H9 (cell line): ENCODE measurements at regions not wholly inside any gene's neighbourhood (a gene's known extent, or its start where the extent isn't known, plus 50 kb on each side); places are given as distances from the start of the nearest gene placed in this dataset.
A peak's percentile ranks its signal among the peaks of the same experiment; 100 is the strongest.

Source experiments
- DNase-seq: peaks from one replicate; pipeline ENCODE4 v3.0.0-alpha.2; 2017
- H2AFZ ChIP-seq: one replicate; pipeline ENCODE4 v1.6.1; 2013; ENCODE audit warnings: mild to moderate bottlenecking, low read length, control low read depth, moderate library complexity
- H2AK5ac ChIP-seq: 2 replicates; pipeline ENCODE4 v1.6.1; 2013; ENCODE audit warnings: low read length, control low read depth, mixed read lengths; ENCODE audit not compliant: insufficient read length
- H2BK120ac ChIP-seq: one replicate; pipeline ENCODE4 v1.6.1; 2013; ENCODE audit warnings: low read depth, mild to moderate bottlenecking, low read length, control low read depth, inconsistent platforms; ENCODE audit not compliant: poor library complexity, severe bottlenecking
- H2BK12ac ChIP-seq: 2 replicates; pipeline ENCODE4 v1.6.1; 2013; ENCODE audit warnings: low read length, control low read depth, mixed read lengths, low read depth; ENCODE audit not compliant: insufficient read length
- H2BK15ac ChIP-seq: 2 replicates; pipeline ENCODE4 v1.6.1; 2013; ENCODE audit warnings: low read depth, low read length, control low read depth
- H2BK20ac ChIP-seq: one replicate; pipeline ENCODE4 v1.6.1; 2013; ENCODE audit warnings: low read depth, mild to moderate bottlenecking, low read length, control low read depth, inconsistent platforms; ENCODE audit not compliant: poor library complexity, severe bottlenecking
- H2BK5ac ChIP-seq: 2 replicates; pipeline ENCODE4 v1.6.1; 2013; ENCODE audit warnings: low read length, control low read depth, mixed read lengths; ENCODE audit not compliant: insufficient read length
- H3K14ac ChIP-seq: 2 replicates; pipeline ENCODE4 v1.6.1; 2013; ENCODE audit warnings: low read length, control low read depth; ENCODE audit not compliant: insufficient read depth
- H3K18ac ChIP-seq: 2 replicates; pipeline ENCODE4 v1.6.1; 2013; ENCODE audit warnings: low read depth, mild to moderate bottlenecking, mixed read lengths, low read length, control low read depth; ENCODE audit not compliant: insufficient read length
- H3K23ac ChIP-seq: 2 replicates; pipeline ENCODE4 v1.6.1; 2013; ENCODE audit warnings: low read length, control low read depth, mixed read lengths, low read depth; ENCODE audit not compliant: insufficient read length
- H3K23me2 ChIP-seq: 2 replicates; pipeline ENCODE4 v1.6.1; 2013; ENCODE audit warnings: low read depth, mild to moderate bottlenecking, mixed read lengths, low read length, control low read depth; ENCODE audit not compliant: insufficient read length, poor library complexity, severe bottlenecking
- H3K27ac ChIP-seq: 2 replicates; pipeline ENCODE4 v1.5.1; 2013; ENCODE audit warnings: low read length, control low read depth, mixed read lengths, low read depth; ENCODE audit not compliant: insufficient read length
- H3K27me3 ChIP-seq: 2 replicates; pipeline ENCODE4 v1.6.1; 2013; ENCODE audit warnings: low read length, control low read depth, inconsistent platforms; ENCODE audit not compliant: insufficient read depth
- H3K4ac ChIP-seq: 2 replicates; pipeline ENCODE4 v1.6.1; 2013; ENCODE audit warnings: low read depth, mild to moderate bottlenecking, control low read depth, inconsistent platforms, low read length, moderate library complexity
- H3K4me1 ChIP-seq: 2 replicates; pipeline ENCODE4 v1.6.1; 2013; ENCODE audit warnings: low read length, control low read depth, inconsistent platforms; ENCODE audit not compliant: insufficient read depth
- H3K4me2 ChIP-seq: 2 replicates; pipeline ENCODE4 v1.6.1; 2013; ENCODE audit warnings: low read length, control low read depth, mixed read lengths; ENCODE audit not compliant: insufficient read length, insufficient read depth
- H3K56ac ChIP-seq: 2 replicates; pipeline ENCODE4 v1.6.1; 2013; ENCODE audit warnings: low read depth, mild to moderate bottlenecking, mixed read lengths, low read length, control low read depth; ENCODE audit not compliant: insufficient read length
- H3K79me1 ChIP-seq: 2 replicates; pipeline ENCODE4 v1.6.1; 2013; ENCODE audit warnings: low read depth, mild to moderate bottlenecking, moderate library complexity, low read length, control low read depth, inconsistent platforms; ENCODE audit not compliant: insufficient read depth, poor library complexity, severe bottlenecking
- H3K79me2 ChIP-seq: 2 replicates; pipeline ENCODE4 v1.6.1; 2013; ENCODE audit warnings: low read length, control low read depth, inconsistent platforms; ENCODE audit not compliant: insufficient read depth
- H3K9ac ChIP-seq: 2 replicates; pipeline ENCODE4 v1.6.1; 2013; ENCODE audit warnings: low read length, control low read depth, mixed read lengths; ENCODE audit not compliant: insufficient read length; ENCODE audit errors: extremely low read depth
- H3K9me3 ChIP-seq: one replicate; pipeline ENCODE4 v1.6.1; 2013; ENCODE audit warnings: low read depth, low read length, inconsistent platforms; ENCODE audit not compliant: control insufficient read depth
- H3T11ph ChIP-seq: one replicate; pipeline ENCODE4 v1.6.1; 2013; ENCODE audit warnings: mild to moderate bottlenecking, low read length, control low read depth, inconsistent platforms
- H4K20me1 ChIP-seq: one replicate; pipeline ENCODE4 v1.6.1; 2013; ENCODE audit not compliant: control insufficient read depth, insufficient read length, insufficient read depth
- H4K5ac ChIP-seq: 2 replicates; pipeline ENCODE4 v1.6.1; 2013; ENCODE audit warnings: low read depth, mild to moderate bottlenecking, mixed read lengths, low read length, control low read depth; ENCODE audit not compliant: insufficient read length
- H4K8ac ChIP-seq: replicated peaks from 2 replicates; pipeline ENCODE4 v1.6.1; 2013; ENCODE audit warnings: low read length, control low read depth, mixed read lengths, low read depth; ENCODE audit not compliant: insufficient read length
- H4K91ac ChIP-seq: 2 replicates; pipeline ENCODE4 v1.6.1; 2013; ENCODE audit warnings: low read depth, mild to moderate bottlenecking, moderate library complexity, mixed read lengths, low read length, control low read depth; ENCODE audit not compliant: insufficient read length
- H3K27ac Mint-ChIP-seq, 3 experiments: 2 replicates in 2 of 3; 3 replicates in 1 of 3; pipeline ENCODE4 v1.8.0; 2020 to 2021; ENCODE audit warnings: mixed read lengths in 3 of 3, mild to moderate bottlenecking in 1 of 3, moderate library complexity in 1 of 3
- H3K27me3 Mint-ChIP-seq: 2 replicates; pipeline ENCODE4 v1.8.0; 2021; ENCODE audit warnings: low read depth, mild to moderate bottlenecking, moderate library complexity, mixed read lengths
- H3K36me3 Mint-ChIP-seq, 3 experiments: 2 replicates in 2 of 3; 3 replicates in 1 of 3; pipeline ENCODE4 v1.8.0; 2020 to 2021; ENCODE audit warnings: low read depth in 3 of 3, mixed read lengths in 3 of 3; ENCODE audit not compliant: insufficient read depth in 1 of 3
- H3K4me1 Mint-ChIP-seq, 2 experiments: 2 replicates each; pipeline ENCODE4 v1.8.0; 2020; ENCODE audit warnings: mixed read lengths in 2 of 2
- H3K4me3 Mint-ChIP-seq, 2 experiments: 2 replicates in 1 of 2; 3 replicates in 1 of 2; pipeline ENCODE4 v1.8.0; 2020 to 2021; ENCODE audit warnings: mild to moderate bottlenecking in 2 of 2, mixed read lengths in 2 of 2, moderate library complexity in 1 of 2
- H3K9me3 Mint-ChIP-seq, 2 experiments: 2 replicates in 1 of 2; 3 replicates in 1 of 2; pipeline ENCODE4 v1.8.0; 2020; ENCODE audit warnings: mild to moderate bottlenecking in 2 of 2, mixed read lengths in 2 of 2, moderate library complexity in 1 of 2
- CTCF ChIP-seq: fragments of 200-600 bp; sonication (generic); conservative IDR thresholded peaks from 3 replicates; pipeline ENCODE4 v1.8.0; 2021; ENCODE audit warnings: antibody characterized with exemption, mild to moderate bottlenecking
- WGBS: extraction: QIAGEN DNeasy Blood & Tissue Kit; methylation state at CpG from one replicate; pipeline ENCODE4 v1.1.7; 2013; ENCODE audit warnings: missing lambda C conversion rate, low lambda C conversion rate, mixed read lengths; ENCODE audit not compliant: insufficient read length; ENCODE audit errors: extremely low coverage; 5-methylcytosine and 5-hydroxymethylcytosine counted together

- Histone ChIP-seq H2BK20ac (no peak overlapping the region), H3K4ac (no peak overlapping the region), H3K4me2 (no peak overlapping the region), H3K4me1 (peaks cover 5% of the 10 kb centered on the region; the same call in 1 of the 2 replicates), H3K27me3 (no peaks in the 10 kb centered on the region), H3K56ac (no peak overlapping the region), H2BK5ac (no peak overlapping the region), H4K8ac (no peak overlapping the region), H3K23me2 (no peaks in the 10 kb centered on the region), H3T11ph (no peak overlapping the region), H2AK5ac (no peak overlapping the region), H3K14ac (no peak overlapping the region; the same call in 1 of the 2 replicates), H3K27ac (no peak overlapping the region), H4K20me1 (no peaks in the 10 kb centered on the region), H3K18ac (peak overlapping the region; percentile 7), H2BK120ac (no peak overlapping the region), H4K91ac (no peak overlapping the region), H2BK12ac (no peak overlapping the region), H2AFZ (no peak overlapping the region), H3K79me1 (no peaks in the 10 kb centered on the region), H3K9ac (no peak overlapping the region), H4K5ac (no peak overlapping the region), H3K9me3 (no peaks in the 10 kb centered on the region), H3K23ac (no peak overlapping the region), H3K79me2 (no peaks in the 10 kb centered on the region), H2BK15ac (no peak overlapping the region)
- Mint-ChIP-seq H3K4me1 (peaks cover 3 to 5% of the 10 kb centered on the region in 2 experiments), H3K36me3 (no peaks in the 10 kb centered on the region; a peak in 1 of 7 replicates), H3K9me3 (no peaks in the 10 kb centered on the region), H3K4me3 (no peak overlapping the region), H3K27ac (peak overlapping the region in 1 of 3 experiments; percentile 92; a peak in 1 of 7 replicates), H3K27me3 (no peaks in the 10 kb centered on the region)
- WGBS, result no CpG with 5 or more reads among the region's 5 CpGs
- no peak for DNase-seq
- no peak for TF ChIP-seq CTCF
Observed at GRCh38 chr1:95622609-95623008, 388.6 kb downstream of the RWDD3 start.
